ENCODE measurements at regions not wholly inside any gene's neighbourhood (a gene's known extent, or its start where the extent isn't known, plus 50 kb on each side); places are given as distances from the start of the nearest gene placed in this dataset.
A peak's percentile ranks its signal among the peaks of the same experiment; 100 is the strongest.

- no peak for DNase-seq
Observed at GRCh38 chr11:80587906-80588305, 1147.1 kb upstream of the TENM4 start.

DNA sequence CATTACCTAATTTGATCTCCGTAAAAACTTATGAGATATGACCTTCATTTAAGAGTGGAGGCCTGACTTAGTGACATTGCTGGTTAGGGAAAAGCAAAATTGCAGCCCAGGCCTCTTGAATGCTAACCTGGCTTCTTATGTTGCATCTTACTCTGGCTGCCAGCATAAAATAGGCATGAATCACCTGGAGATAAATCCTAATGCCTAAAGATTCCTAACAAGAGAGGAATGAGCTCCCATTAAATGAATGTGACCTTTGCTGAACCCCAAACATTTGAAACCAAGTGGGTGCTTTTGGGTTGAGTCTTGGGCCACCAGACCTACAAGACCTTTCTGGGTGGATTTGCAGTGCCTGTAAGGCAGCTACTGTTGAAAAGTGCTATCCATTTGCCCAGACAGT is 1145.6 kb upstream of the TENM4 start:
- no peak for DNase-seq

DNA sequence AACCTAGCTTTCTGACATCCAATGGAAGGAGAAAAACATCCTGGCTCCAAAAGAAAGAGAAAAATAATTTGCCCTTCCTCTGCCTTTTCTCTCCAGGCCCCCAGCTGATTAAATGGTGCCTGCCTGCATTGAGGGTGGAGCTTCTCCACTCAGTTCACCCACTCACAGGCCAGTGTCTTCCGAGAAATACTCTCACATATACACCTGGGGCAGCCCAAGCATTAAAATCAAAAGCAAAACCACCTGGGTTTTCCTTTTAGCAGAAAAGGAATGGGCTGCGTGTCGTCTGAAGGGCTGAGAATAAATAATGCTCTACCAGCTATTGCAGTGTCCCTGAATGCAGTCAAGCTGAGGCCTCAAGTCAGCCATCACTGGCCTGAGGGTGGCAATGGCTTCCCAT is 1143.8 kb upstream of the TENM4 start:
- no peak for DNase-seq

DNA sequence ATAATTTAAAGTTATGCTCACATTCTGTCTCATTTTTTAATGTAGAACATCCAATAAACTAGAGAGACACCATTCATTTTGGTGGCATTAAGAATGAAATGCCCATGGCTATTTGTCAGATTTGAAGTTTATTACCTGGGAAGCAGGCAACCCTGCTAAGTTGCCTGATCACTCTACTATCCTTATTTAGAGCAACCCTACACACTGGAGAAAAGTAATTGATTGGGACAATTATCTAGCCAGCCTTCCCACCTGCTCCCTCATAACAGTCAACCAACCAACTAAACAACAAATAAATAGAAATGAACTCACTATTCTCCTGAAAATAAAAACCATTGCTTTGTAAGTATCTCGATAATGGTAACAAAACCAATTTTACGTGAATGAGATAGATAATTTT is 1129.0 kb upstream of the TENM4 start:
- DNase-seq, result no peak

DNA sequence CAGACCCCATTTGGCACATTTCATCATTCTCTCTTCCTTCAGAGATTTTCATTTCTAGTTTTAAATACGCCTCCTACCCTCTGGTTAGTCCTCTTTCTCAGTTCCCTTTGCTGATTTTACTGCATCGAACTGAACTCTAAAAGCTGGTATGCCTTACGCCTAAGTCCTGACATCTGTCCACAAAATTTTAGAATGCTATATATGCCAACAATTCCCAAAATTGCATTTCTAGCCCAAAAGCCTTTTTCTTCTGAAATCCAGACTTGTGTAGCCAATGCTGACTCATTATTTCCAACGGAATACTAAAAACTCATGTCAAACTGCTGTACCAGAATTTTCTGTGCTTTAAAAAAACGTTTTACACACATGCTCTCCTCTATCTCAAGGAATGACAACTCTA is 1124.4 kb upstream of the TENM4 start:
- DNase-seq, result no peak

GRCh38 chr11:80562523-80563125 is 1121.8 kb upstream of the TENM4 start:
- no peak for DNase-seq

- no peak for DNase-seq
Observed at GRCh38 chr11:80559942-80560341, 1119.1 kb upstream of the TENM4 start.

GRCh38 chr11:80553565-80553964 is 1112.7 kb upstream of the TENM4 start:
- DNase-seq, result no peak

GRCh38 chr11:80542704-80543103 is 1101.9 kb upstream of the TENM4 start:
- no peak for DNase-seq

DNA sequence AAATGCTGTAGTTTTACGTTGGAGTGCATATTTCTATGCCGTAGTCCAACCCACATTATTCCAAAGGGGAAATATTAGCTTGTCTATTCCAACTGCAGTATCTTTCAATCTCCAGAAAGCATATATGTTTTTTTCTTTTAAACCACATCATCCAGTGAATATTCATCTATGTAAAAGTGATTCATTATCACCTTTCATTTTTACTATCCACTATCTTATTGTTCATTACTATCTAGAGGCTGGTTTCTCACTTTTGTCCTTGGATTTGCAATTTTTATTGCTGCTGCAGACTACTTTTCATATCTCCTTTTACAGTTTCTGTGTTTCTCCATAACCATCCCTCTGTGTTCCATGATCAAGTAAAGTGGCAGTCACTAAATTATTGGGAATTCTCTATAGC is 1097.2 kb upstream of the TENM4 start:
- no peak for DNase-seq

- DNase-seq, result no peak
Observed at GRCh38 chr11:80533463-80533862, 1092.6 kb upstream of the TENM4 start.

DNA sequence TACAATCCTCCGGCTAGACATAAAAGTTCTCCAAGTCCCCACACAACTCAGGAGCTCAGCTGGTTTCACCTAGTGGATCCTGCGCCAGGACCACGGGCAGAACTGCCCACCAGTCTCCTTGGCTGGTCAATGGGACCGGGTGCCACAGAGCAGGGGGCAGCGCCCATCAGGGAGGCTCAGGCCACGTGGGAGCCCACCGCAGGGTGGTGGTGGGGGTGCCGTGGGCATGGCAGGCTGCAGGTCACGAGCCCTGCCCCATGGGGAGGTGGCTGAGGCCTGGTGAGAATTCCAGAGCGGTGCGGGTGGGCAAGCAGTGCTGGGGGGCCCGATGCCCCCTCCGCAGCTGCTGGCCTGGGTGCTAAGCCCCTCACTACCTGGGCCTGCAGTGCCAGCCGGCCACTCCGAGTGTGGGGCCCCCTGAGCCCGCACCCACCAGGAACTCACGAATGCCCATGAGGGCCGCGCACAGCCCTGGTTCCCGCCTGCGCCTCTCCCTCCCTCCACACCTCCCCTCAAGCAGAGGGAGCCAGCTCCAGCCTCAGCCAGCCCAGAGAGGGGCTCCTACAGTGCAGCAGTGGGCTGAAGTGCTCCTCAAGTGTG is 1091.9 kb upstream of the TENM4 start:
- DNase-seq, result no peak

DNA sequence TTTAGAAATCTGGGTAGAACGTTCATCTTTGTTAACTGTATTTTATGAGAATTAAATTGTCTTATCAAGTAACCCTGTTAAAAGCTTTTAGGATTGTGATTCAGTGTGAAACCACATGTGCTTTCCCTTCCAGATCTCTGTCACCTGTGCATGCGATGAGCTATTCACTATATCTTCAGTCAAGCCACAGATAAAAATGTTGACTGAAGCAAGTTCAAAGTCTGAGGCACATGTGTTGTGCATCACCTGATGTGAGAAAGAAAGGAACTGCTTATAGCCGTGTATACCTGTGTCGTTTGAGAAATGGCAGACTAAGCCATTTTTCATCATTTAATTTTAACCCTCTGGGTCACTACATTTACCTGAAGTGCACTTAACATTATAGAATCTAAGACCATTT is 1088.9 kb upstream of the TENM4 start:
- no peak for DNase-seq

DNA sequence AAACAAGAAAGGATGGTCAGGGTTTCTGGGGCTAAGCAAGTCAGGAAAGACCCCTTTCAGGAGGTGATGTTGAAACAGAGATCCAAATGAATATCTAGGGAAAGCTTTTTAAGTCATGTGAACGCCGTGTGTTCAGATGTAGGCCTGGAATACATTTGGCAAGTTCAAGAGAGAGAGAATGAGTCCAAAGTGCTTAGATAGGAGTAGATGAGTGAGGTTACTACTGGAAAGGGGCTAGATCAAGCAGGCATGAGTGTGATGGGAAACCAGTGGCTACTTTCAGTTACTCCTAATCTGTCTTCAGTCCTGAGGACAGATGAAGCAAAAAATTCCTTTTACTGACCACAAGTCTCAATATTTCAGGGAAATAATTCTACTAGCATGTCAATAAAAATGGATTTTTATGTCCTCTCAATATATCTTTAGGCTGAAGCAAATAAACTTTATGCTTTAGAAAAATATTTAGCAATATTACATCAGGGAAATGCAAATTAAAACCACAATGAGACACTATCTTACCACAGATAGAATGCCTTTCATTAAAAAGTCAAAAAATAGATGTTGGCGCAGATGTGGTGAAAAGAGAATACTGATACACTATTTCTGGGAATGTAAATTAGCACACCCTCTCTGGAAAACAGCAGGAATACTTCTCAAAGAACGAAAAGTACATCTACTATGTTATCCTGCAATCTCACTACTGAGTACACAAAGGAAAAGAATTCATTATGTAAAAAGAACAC is 1085.0 kb upstream of the TENM4 start:
- DNase-seq, result no peak

DNA sequence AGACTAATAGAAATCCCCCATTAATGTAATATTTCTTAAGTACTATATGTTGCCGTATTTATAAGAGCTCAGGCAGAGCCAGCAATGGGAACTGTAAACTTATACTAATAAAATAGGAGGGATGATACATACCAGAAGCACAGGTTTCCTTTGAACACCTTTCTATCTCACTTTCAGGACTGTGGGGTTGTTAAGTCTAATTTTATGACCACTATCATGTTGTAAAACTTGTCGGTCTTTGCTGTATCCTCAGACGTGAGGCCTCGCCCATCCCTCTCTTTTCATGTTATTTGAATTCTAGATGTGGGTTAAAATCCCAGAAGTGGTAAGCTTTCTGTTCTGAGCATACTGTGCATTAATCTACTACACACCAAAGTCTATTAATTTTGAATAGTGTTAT is 1083.5 kb upstream of the TENM4 start:
- DNase-seq, result no peak

DNA sequence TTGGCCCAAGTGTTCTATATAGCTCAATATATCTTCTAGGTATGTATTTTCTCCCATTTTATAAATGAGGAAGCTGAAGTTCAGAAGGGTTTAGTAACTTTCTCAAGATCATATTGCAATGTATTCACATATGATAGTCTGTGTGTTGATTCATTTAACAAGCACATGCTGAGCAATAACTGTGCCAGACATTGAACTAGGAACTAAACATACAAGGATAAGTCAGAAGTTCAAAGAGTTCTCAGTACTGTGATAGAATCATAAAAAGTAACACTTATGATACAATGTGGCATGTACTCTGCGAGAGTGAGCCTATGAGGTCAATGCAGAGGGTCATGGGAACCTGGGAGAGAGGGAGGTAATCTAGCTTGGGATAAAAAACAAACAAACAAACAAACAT is 1082.2 kb upstream of the TENM4 start:
- no peak for DNase-seq

- DNase-seq, result no peak
Observed at GRCh38 chr11:80521592-80521991, 1080.8 kb upstream of the TENM4 start.

DNA sequence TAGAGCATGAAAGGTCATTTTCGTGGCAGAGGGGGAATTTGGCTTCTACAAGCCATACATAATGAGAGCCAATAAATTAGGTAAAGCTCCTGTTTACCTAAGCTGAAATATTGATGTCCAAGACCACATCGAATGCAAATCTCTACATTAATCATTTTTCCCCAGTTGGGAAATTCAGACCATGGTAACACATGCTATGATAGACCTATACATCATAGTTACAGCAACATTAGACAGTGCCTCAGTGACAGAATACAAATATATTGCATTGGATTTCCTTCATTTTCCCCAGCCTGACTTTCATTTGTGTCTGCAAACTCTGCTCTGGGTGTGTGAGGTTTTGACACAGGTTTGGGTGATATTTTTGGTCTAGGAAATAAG is 1079.7 kb upstream of the TENM4 start:
- no peak for DNase-seq

DNA sequence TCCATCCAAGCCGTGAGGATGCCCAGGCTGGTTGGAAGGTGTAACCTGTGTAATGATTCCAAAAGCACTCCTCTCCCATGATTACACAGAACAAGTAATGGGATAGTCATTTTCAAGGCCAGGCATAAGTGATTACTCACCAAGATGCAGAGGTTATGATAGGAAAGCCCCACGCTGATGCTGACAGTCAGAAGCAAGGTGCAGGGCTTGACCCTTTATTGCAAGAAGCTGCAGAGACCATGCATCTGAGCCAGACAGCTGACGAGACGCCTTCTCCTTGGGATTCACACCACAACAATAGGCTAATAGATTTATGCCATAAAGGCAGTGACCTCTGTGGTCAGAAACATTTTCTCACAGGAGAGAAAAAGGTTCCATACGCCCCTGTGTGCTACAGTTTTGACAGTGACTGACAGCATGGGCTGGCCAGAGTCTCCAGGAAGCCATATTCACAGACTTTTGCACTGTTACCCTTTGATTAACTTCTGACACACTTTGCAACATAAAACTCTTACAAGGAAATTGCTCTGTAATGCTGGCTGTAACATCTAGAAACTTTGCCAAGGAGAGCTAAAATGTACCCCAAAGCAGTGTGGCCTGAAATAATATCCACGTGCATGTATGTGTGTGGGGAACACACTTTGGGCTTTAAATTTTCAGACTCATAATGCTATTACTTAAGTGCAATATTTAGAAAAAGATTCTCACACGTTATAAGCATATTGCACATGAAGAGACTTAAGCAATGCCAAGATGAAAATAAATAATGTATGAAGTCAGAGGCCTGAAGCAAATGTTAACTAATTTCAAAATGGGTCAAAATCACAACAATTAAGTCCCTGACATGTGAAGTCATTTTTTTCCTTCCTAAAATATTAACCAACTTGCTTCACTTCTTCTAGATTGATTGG is 1079.0 kb upstream of the TENM4 start:
- peak; percentile 19 for DNase-seq

DNA sequence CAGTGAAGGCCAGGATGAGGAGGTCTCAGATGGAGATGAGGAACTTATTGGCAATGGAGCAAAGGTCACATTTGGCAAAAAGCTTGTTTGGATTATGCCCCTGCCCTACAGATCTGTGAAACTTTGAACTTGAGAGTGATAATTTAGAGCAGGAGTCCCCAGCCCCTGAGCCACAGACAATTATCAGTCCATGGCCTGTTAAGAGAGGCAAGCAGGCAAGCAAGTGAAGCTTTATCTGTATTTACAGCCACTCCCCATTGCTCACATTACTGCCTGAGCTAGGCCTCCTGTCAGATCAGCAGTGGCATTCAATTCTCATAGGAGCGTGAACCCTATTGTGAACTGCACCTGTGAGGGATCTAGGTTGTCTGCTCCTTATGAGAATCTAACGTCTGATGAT is 1076.9 kb upstream of the TENM4 start:
- DNase-seq, result no peak

- no peak for DNase-seq
Observed at GRCh38 chr11:80515097-80515496, 1074.3 kb upstream of the TENM4 start.

- no peak for DNase-seq
Observed at GRCh38 chr11:80512491-80512890, 1071.7 kb upstream of the TENM4 start.

- DNase-seq, result no peak
Observed at GRCh38 chr11:80505771-80506170, 1064.9 kb upstream of the TENM4 start.

All from tongue (tissue), 1 donor.